HT1080 (cell line): ENCODE measurements at regions not wholly inside any gene's neighbourhood (a gene's known extent, or its start where the extent isn't known, plus 50 kb on each side); places are given as distances from the start of the nearest gene placed in this dataset.
"Not testable (repeated sequence)": the region's sequence is repeated elsewhere in the genome, so short reads cannot be mapped to it uniquely, and the experiment has no call there.

Source experiments
- DNase-seq: peaks from one replicate; pipeline ENCODE4 v3.0.0-alpha.2; 2015; ENCODE audit warnings: low read depth

DNA sequence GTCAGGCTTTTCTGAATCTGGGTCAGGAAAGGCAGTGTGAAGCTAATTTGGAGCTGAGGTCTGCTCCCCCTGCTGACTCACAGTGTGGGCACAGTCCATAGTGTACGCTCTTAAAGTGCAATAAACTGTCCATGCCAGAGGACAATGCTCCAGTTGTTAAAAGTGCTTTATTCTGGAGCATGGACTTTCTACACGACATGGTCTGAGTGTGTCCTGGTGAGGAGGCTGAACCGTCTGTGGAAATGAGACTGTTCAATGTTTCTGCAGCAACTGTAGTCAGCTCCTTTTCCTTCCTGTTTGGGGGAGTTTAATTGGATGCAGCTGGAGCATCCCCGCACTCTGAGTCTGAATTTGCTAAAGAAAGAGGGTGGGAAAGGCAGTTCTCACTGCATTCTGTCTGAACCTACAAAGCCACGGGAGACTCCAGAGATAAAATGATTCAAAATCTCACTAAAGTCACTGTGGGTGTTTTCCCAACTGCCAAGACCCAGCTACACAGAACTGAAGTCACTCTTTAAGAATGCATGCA lies 110.2 kb upstream of the TRIB2 start:
- peak; percentile 60 for DNase-seq

DNA sequence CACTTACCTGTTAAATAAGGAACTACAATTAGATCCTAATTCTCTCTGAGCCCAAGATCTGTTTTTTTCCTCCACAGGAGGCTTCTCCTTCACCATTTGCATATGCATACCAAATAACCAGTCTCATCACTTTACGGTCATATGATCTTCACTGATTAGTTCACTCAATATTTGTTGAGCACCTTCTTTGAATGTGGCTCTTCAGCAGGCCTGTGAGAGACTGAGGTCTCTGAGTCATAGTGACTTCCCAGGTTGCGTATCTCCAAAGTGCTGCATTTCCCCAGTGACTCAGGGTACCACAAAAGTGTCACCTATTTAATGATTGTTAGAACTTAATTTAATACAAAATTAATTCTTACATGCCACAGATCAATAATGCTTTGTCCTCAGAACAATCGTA lies 108.8 kb upstream of the TRIB2 start:
- DNase-seq, result peak; percentile 69

DNA sequence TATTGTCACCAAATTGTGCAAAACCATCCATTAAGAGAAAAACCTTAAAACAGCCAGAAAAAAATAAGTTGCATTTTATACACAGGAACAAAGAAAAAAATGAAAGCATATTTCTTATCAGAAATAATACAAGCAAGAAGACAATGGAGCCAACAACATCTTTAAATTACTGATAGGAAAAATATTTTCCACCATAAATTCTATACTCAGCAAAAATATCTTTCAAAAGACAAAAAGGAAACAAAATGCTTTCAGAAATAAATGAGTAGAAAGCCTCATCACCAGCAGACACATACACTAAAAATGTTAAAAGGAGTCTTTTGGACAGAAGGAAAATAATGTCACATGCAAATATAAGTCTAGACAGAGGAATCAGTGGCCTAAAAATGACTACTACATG lies 106.4 kb upstream of the TRIB2 start:
- no peak for DNase-seq

DNA sequence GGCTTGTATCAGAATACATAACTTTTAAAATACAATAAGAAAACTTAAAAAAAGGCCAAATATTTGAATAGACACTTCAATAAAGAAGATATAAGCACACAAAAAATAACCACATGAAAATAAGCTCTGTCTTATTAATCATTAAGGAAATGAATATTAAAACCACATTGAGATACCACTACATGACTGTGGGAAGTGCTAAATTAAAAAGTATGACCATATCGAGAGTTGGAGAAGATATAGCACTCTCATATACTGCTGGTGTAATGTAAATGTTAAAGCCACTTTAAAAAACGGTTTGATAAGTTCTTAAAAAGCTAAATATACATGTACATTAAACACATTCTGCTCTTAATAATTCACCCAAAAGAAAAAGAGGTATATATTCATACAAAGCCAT lies 104.6 kb upstream of the TRIB2 start:
- DNase-seq, result no peak

DNA sequence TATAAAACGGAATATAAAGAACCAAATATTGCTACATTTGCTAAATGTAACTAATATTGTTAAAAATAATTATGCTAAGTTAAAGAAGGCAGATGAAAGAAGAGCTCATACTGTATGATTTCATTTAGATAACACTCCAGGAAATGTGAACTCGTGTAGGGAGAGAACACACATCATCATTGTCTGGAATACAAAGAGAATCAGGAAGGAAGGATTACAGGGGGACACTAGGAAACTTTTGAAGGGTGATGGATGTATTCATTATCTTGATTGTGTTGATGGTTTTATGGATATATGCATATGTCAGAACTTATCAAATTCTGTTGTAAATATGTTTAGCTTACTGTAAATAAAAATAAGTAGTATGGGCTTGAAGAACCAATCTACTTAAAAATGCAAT lies 104.1 kb upstream of the TRIB2 start:
- DNase-seq, result no peak

DNA sequence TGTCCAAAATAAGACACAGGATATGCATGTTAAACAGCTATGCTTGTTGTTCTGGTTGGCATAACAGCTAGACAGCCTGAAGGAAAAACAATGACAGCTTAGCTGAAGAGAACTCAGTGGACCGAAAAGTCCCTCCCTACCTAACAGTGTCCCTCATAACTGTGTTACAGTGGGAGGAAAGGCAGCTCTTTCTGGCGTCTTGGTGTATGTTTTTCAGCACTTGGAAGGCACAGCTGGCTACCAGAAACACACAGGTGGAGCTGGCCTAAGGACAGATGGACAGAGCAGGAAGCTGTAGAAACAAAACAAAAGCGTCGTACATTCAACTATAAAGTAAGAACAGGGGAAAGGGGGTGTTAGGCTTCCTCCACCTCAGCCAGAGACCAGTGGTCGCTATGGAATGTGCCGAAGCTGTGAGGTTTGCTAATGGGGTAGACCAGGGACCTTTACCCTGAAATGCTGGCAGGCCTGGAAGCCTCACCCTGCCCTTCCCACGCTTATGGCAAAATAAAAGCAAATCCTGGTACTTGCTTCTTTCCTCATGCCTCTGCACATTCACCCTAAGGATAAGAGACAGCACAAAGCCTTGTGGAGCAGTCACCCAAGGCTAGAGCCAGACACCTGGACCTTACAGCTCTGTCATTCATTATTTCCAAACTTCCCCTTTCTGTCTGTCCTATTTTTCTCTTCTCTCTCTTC lies 103.5 kb upstream of the TRIB2 start:
- DNase-seq, result no peak

DNA sequence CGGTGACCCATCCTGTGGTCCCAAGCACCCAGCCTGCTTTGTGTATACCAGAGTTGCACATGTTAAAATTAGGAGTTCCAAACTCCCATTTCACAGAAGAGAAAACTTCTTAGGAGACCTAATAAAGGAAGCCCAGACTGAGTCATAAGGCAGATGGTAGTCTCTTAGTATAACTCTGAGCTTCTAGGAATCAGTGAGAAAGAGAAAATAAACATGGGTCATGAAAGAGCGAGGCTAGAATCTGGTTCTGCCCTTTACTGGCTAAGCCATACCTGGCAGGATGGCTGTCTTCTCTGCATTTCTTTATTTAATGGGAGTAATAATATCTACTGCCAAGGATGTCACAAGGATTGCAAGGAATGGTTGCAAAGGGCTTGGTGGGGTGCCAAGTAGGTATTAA lies 101.2 kb upstream of the TRIB2 start:
- DNase-seq, result no peak

DNA sequence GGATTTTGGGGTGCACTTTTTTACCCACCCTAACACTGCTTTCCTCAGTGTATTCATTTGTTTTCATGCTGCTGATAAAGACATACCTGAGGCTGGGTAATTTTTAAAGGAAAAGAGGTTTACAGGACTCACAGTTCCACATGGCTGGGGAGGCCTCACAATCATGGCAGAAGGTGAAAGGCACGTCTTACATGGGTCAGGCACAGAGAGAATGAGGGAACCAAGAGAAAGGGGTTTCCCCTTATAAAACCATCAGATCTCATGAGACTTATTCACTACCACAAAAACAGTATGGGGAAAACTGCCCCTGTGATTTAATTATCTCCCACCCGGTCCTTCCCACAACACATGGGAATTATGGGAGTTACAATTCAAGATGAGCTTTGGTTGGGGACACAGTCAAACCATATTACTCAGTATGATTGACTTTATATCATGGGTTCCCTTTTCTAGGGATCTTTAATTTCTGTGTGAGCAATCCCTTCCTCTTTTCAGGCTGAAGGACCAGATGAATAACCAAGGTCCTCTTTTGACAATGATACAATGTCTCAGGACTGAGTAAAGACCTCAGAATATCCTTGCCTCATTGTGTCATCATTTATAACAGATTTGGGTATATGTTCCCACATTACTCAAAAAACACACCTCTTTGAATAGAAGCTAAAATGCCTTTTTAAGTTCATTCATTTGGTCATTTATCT lies 100.1 kb upstream of the TRIB2 start:
- DNase-seq, result no peak

DNA sequence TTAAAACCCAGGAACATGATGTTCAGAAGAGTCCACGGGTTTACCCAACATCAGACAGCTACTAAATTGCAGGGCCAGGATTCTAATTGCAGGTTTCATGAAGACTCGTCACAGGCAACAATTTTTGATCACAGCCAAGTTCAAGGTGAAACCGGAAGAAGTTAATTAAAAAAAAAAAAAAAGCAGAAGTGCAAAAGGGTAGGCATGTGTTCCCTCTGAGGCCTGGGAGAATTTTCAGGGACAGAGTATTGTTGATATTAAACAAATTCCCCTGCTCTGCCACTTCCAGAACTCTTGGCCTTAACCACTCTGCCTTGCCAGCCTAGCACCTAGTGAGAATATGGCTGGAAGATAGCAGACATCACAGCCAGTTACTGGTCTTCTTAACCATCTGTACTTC lies 99.4 kb upstream of the TRIB2 start:
- no peak for DNase-seq

DNA sequence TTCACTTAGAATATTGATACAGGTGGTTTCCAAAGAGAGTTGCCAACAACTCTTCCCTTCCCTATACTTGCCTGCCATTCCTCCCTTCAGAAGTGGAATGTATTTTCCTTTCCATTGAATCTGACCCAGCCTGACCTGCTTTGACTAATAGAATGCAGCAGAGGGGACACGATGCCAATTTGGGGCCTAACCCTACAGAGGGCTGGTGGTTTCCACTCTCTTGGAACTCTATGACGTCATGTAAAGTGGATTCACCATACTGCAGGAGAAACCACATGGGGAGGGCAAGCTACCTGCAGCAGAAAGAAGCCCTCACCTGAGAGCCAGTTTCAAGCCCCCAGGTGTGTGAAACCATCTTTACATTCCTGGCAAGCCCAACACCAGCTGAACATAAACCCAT lies 98.9 kb upstream of the TRIB2 start:
- DNase-seq, result no peak

DNA sequence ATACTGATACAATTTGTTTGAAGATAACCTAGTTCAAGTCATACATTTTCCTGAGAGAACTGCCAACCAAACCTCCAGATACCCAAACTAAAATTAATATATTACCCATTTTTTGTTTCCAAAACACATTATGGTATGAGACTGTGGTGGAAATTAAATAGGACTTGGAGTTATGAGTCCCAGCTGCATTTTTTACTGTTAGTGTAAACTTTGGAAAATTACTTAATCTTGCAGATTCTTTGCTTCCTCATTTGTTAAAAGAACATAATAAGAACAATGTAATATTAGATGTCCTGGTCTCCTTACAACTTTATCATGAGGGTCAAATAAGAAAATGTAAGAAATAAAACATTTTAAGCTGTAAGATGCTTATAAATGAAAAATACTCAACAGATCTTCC lies 98.2 kb upstream of the TRIB2 start:
- DNase-seq, result no peak

DNA sequence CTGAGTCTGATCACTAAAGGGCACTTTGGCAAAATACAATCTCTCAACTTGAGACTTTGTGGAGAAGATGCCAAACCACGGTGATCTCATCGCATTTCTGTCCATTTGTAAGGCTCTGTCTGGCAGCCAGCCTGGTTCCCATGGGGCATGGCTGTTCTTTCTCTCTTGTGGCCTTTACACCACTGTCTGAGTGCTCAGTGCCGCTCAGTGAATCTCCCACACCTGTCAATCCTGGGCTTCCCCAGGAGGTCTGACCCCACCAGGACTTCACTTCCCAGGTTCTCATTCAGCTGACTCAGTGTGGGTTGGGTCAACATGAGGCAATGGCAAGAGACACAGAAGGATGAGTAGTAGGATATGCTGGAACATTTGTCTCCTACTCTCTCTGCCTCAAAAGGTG lies 96.8 kb upstream of the TRIB2 start:
- DNase-seq, result peak; percentile 81

DNA sequence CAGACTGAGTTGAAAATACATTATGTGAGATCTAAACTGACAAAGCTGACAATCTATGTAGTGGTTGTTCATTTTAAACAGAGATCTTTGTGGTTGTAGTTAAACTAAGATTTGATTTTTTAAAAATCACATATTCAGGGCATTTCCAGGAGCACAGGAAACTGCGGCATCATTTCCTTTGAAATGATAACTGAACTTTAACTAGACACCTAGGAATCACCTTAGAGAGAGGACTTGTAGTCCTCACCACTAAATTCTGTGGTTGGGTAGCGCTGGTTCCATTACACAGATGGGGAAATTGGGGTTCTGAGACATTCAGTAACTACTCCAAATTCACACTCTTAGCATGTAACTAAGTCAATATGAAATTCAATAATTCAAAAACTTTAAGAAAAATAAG lies 96.0 kb upstream of the TRIB2 start:
- DNase-seq, result no peak

DNA sequence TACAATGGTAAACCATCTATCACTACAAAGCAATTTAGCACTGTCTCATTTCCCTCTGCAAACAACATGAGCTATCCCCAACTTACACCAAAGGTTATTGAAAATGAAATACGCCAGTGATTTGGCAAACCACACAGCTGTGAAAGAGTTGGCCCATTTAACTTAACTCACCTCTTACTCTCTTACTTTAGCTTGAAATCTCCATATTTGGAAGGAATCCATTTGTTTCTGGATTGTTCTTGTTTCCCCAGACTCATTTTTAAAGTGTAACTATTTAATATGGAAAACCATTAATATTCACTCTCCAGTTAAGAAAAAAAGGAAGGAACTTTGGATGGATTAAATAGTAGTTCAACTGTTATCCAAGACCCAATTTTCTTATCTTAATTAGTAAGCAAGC lies 93.7 kb upstream of the TRIB2 start:
- no peak for DNase-seq

DNA sequence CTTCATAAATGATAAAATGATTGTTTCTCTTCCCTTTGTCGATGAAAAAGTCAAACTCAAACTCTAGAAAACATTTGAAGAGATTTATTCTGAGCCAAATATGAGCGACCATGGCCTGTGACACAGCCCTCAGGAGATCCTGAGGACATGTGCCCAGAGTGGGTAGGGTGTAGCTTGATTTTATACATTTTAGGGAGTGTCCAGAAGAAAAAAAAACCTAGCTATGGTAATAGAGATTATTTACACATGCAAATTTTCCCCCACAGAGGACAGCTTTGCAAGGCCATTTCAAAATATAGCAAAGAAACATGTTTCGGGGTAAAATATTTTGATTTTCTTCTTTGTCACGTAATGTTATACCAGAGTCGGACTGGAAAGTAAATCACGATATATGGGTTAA lies 92.4 kb upstream of the TRIB2 start:
- no peak for DNase-seq

DNA sequence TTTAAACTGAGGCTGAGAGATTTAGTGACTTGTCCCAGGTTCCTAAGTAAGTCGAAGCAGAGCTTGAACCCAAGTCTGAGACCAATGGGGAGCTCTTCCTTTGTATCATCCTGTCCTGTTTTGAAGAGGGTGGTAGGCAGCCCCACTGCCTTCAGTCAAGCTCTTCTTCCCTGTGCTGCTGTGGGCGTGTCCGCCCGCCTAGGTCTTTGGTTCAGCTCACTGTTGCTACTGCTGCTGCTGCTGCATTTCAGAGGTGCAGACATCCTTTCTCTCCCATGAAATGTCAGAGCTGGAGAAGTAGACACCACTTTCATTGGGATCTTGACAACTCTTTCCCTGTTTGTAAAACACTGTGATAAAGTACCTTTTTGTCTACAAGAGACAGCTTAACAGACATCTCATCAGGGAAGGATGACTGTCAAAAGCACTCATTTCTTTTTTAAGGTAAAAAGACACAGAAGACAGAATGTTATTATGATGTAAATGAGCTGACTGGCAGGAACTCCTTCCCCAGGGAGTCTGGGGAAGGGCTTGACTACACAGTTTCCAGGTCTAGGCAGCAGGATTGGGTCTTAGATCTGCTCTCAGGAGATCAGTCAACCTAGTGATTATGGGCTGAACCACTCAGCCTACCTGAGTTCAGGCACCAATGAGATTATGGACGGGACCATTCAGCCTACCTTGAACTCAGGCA lies 91.7 kb upstream of the TRIB2 start:
- no peak for DNase-seq

DNA sequence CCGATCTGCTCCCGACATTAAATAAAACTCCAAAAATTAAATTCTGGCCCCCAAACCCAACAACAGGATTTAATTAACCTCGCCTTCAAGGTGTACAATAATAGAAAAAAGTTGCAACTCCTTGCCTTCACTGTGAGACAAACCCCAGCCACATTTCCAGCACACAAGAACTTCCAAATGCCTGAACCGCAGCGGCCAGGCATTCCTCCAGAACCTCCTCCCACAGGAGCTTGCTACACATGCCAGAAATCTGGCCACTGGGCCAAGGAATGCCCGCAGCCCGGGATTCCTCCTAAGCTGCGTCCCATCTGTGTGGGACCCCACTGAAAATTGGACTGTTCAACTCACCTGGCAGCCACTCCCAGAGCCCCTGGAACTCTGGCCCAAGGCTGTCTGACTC lies 88.2 kb upstream of the TRIB2 start:
- DNase-seq, result not testable (repeated sequence)

DNA sequence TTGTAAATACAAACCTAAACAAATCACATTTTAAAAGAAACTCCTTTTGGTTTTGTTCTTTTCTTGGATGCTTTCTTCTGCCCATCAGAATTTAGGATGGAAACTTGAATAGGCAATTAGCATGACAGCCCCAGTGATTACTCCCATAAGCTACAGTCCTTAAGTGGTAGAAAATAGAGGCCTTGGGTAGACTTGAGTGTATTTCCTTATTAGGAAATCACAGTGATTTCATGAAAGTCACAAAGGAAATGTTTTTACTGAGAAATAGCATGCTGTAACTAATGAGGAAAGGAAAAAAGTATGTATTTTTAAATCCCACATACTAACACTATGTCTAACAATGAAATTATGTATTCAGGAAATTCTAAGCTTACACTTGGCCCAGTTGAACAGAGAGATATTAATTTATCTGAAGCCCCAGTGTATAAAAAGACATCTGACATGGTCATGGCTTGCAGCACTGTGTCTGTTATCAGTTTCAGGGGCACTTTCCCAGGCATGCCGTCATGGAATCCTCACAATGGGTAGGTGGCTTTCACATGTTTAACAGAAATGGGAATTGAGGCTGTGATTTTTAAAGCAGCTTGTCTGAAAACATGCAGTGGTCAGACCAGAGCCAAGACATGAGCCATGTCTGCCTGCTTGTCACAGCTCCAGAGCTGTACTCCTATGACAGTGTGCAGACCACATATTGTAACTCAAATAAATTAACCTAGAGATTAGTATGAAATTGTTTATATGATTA lies 79.7 kb upstream of the TRIB2 start:
- no peak for DNase-seq

DNA sequence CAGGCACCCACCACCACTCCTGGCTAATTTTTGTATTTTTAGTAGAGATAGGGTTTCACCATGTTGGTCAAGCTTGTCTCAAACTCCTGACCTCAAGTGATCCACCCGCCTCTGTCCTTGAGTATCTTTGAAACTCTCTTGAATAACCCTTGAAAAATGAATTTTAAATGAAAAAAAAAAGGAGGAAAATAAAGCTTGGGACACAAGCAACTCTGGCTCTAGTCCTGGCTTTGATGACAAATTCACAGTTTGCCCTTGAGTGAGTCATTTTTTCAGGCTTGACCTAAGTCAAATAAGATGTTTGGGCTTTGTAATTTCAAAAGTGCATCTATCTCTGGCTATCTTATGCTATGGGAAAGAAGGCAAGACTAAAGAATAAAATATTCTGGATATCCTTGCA lies 79.0 kb upstream of the TRIB2 start:
- DNase-seq, result peak; percentile 10

DNA sequence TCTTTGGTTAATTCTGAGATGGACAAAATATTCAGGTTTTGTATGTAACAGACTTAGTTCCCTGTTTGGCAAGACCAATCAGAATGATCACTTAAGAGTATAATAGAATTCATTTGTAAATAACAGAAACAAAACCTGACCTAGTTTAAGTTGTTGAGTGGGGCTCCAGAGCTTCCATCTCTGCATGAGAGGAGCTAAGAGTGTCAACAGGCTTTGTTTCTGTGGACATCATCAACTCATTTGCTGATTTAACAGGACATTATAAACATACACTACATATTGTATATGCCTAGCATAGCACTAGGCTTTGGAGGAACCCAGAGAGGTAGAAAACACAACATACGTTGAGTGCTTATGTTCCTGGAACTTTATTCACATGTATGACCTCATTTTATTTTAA lies 75.3 kb upstream of the TRIB2 start:
- no peak for DNase-seq

DNA sequence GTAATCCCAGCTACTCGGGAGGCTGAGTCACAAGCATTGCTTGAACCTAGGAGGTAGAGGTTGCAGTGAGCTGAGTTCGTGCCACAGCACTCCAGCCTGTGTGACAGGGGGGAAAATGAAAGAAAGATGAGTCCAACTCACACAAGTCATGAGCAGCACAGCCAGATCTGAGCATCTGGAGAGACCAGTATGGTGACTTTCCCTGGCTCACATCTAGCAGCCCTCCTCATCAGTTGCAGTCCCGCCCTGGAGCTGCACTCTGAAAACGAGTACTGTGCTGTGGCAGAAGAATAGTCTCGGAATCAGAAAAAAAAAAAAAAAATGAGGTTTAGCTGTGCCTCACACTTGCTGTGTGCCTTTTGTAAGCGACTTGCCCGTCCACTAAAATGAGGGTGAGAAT lies 74.4 kb upstream of the TRIB2 start:
- no peak for DNase-seq

DNA sequence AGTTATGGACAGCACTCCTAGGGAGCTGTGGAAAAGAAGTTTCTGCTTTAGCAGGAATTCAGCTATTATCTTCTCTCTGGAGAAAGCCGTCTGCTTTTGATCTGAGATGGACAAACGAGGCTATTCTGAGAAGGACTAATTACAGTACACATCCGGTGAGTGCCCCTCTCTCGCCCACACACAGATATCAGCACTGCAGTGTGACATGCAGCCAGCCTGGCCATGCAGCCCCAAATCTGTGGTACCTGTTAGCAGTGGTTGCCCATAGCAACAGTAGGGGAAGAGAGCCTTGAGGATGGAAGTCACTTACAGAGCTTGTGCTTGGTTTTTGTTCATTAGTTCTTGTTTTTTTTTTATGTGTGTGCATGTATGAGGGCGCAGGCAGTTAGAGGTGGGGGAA lies 73.9 kb upstream of the TRIB2 start:
- no peak for DNase-seq
